A549 (cell line): ENCODE measurements at regions not wholly inside any gene's neighbourhood (a gene's known extent, or its start where the extent isn't known, plus 50 kb on each side); places are given as distances from the start of the nearest gene placed in this dataset.
"Not testable (repeated sequence)": the region's sequence is repeated elsewhere in the genome, so short reads cannot be mapped to it uniquely, and the experiment has no call there.

Experiments used
- ATAC-seq, 2 experiments: fragments of 200-7000 bp in 1 of 2; fragments of >200 bp in 1 of 2; cut with Nextera tagmentation in 1 of 2; cut with Tn5 transposase in 1 of 2; 3 replicates each; pipeline versions ENCODE4 v1.8.0 to v1.9.1; 2018 to 2020; ENCODE audit warnings: mild to moderate bottlenecking in 1 of 2, moderate library complexity in 1 of 2
- CTCF ChIA-PET: fragments of 300-600 bp; sonication (Branson Sonifier 250); formaldehyde crosslinking; extraction: SDS; loops from one replicate; lab custom pipeline; 2021; ENCODE audit warnings: antibody characterized with exemption, inconsistent platforms; lab: Yijun Ruan, JAX
- POLR2A ChIA-PET: fragments of 350-600 bp; formaldehyde crosslinking; extraction: SDS; loops from one replicate; lab custom pipeline; 2021; ENCODE audit warnings: antibody characterized with exemption, inconsistent platforms; lab: Yijun Ruan, JAX
- DNase-seq, 2 experiments: peaks; one replicate each; pipeline versions ENCODE4 v3.0.0 to v3.0.0-alpha.2; 2011 to 2016; ENCODE audit warnings: low read depth in 1 of 2, low spot score in 1 of 2
- FAIRE-seq: peaks from 2 replicates; lab custom pipeline; 2011; peaks lifted over from hg19 to GRCh38; lab: Jason Lieb, UNC
- H3K27ac ChIP-seq, 2 experiments: fragments of >200 bp; sonication (Bioruptor Twin); formaldehyde crosslinking; 3 replicates each; pipeline ENCODE4 v1.5.1; 2016 to 2017
- H3K4me1 ChIP-seq: fragments of >200 bp; sonication (Bioruptor Twin); formaldehyde crosslinking; 3 replicates; pipeline ENCODE4 v1.6.1; 2016
- H3K4me2 ChIP-seq: fragments of >200 bp; sonication (Bioruptor Twin); formaldehyde crosslinking; 3 replicates; pipeline ENCODE4 v1.6.1; 2016
- H3K4me3 ChIP-seq: fragments of >200 bp; sonication (Bioruptor Twin); formaldehyde crosslinking; 3 replicates; pipeline ENCODE4 v1.5.1; 2016
- H3K9me3 ChIP-seq: fragments of >200 bp; sonication (Bioruptor Twin); formaldehyde crosslinking; 3 replicates; pipeline ENCODE4 v1.6.1; 2016
- BCL3 ChIP-seq: fragments of >200 bp; sonication (Bioruptor Twin); formaldehyde crosslinking; IDR thresholded peaks from 3 replicates; pipeline ENCODE4 v1.6.1; 2016
- EHF ChIP-seq: fragments of 250-450 bp; sonication (Bioruptor Pico); IDR thresholded peaks from 2 replicates; pipeline ENCODE4 v1.5.0; 2020; ENCODE audit warnings: mild to moderate bottlenecking
- EHMT2 ChIP-seq: fragments of 200-600 bp; sonication (generic); IDR thresholded peaks from 2 replicates; pipeline ENCODE4 v1.6.1; 2016; ENCODE audit warnings: antibody characterized with exemption, low read depth, mild to moderate bottlenecking, moderate library complexity
- ELK1 ChIP-seq: fragments of 150-350 bp; IDR thresholded peaks from 2 replicates; pipeline ENCODE4 v1.6.1; 2014; ENCODE audit warnings: low read depth, mild to moderate bottlenecking, low read length
- HEYL ChIP-seq: fragments of 250-450 bp; sonication (Bioruptor Pico); IDR thresholded peaks from 2 replicates; pipeline ENCODE4 v1.8.0; 2021; ENCODE audit warnings: mild to moderate bottlenecking, moderate library complexity
- HOXB13 ChIP-seq: fragments of 250-450 bp; sonication (Bioruptor Pico); IDR thresholded peaks from 2 replicates; pipeline ENCODE4 v1.5.0; 2020; ENCODE audit warnings: low read depth, mild to moderate bottlenecking, moderate library complexity
- KDM1A ChIP-seq: fragments of 200-600 bp; sonication (generic); IDR thresholded peaks from 2 replicates; pipeline ENCODE4 v1.6.1; 2016; ENCODE audit warnings: low read depth, mild to moderate bottlenecking
- KDM5A ChIP-seq: fragments of 200-600 bp; sonication (generic); IDR thresholded peaks from 2 replicates; pipeline ENCODE4 v1.6.1; 2016; ENCODE audit warnings: antibody characterized with exemption, mild to moderate bottlenecking
- MYC ChIP-seq: IDR thresholded peaks from 2 replicates; pipeline ENCODE4 v1.6.1; 2012; ENCODE audit warnings: mild to moderate bottlenecking, inconsistent platforms, low read length, improper control_type of control experiment, borderline replicate concordance
- NFE2L2 ChIP-seq: fragments of 150-350 bp; conservative IDR thresholded peaks from 2 replicates; pipeline ENCODE4 v1.6.1; 2014; ENCODE audit warnings: low read length
- NPAS2 ChIP-seq: fragments of 250-450 bp; sonication (Bioruptor Pico); IDR thresholded peaks from 2 replicates; pipeline ENCODE4 v1.8.0; 2022; ENCODE audit warnings: mild to moderate bottlenecking, moderate library complexity, borderline replicate concordance
- PBX3 ChIP-seq: IDR thresholded peaks from 2 replicates; pipeline ENCODE4 v1.6.1; 2012
- POLR2AphosphoS2 ChIP-seq: conservative IDR thresholded peaks from 2 replicates; pipeline ENCODE4 v1.6.1; 2012; ENCODE audit warnings: low read length, improper control_type of control experiment, inconsistent platforms
- RARB ChIP-seq: fragments of 250-450 bp; sonication (Bioruptor Pico); IDR thresholded peaks from 2 replicates; pipeline ENCODE4 v1.8.0; 2021; ENCODE audit warnings: mild to moderate bottlenecking, moderate library complexity
- RCOR1 ChIP-seq: fragments of 150-350 bp; IDR thresholded peaks from 2 replicates; pipeline ENCODE4 v1.6.1; 2014; ENCODE audit warnings: antibody characterized with exemption, low read length, low read depth
- REST ChIP-seq: fragments of 200-600 bp; sonication (generic); IDR thresholded peaks from 2 replicates; pipeline ENCODE4 v1.6.1; 2016; ENCODE audit warnings: antibody characterized with exemption, mild to moderate bottlenecking, moderate library complexity
- SMC3 ChIP-seq: fragments of >200 bp; sonication (Bioruptor Twin); formaldehyde crosslinking; IDR thresholded peaks from 3 replicates; pipeline ENCODE4 v1.6.1; 2018; ENCODE audit warnings: inconsistent platforms
- ZFP36 ChIP-seq: fragments of 450-650 bp; IDR thresholded peaks from 2 replicates; pipeline ENCODE4 v1.6.1; 2014; ENCODE audit warnings: borderline replicate concordance; ENCODE audit not compliant: partially characterized antibody
- ZSCAN20 ChIP-seq: fragments of 250-450 bp; sonication (Bioruptor Pico); IDR thresholded peaks from 2 replicates; pipeline ENCODE4 v1.8.0; 2022; ENCODE audit warnings: mild to moderate bottlenecking, moderate library complexity
- WGBS: methylation state at CpG from one replicate; pipeline ENCODE4 v1.1.6; 2017; ENCODE audit errors: missing lambda C conversion rate; 5-methylcytosine and 5-hydroxymethylcytosine counted together
- TF ChIP-seq, protein P1 (sequence below): fragments of >200 bp; sonication (Bioruptor Twin); formaldehyde crosslinking; IDR thresholded peaks from 2 replicates; pipeline ENCODE4 v1.6.1; 2016
- TF ChIP-seq, protein P2 (sequence below): fragments of 250-450 bp; sonication (Bioruptor Pico); IDR thresholded peaks from 2 replicates; pipeline ENCODE4 v1.5.0; 2021; ENCODE audit warnings: mild to moderate bottlenecking, moderate library complexity, borderline replicate concordance

DNA sequence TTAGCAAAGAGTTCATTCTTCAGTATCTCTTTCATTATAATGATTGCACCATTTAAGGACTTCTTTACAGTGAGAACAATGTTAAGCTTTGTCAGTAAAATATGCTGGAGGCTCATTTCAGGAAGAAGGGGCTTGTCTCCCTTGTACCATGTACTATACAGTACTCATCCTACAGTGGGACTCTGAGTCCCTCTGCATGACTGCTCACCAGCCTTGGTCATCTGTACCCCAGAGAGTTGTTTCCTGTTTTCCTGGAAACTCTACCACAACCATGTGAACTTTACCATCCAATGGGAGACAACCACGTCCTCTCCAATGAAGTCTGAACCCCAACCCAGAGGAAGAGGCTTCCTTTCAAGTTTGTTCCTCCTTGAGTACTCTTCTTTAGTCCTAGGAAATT, 1171.1 kb upstream of the CRIM1 start:
- ChIA-PET POLR2A (no interaction called here), CTCF (no interaction called here)
- ATAC-seq, result no peak
- Histone ChIP-seq H3K9me3 (no peaks in the 10 kb centered on the region), H3K27ac (no peak overlapping the region), H3K4me3 (no peak overlapping the region)
- 3% methylated on average over 1 of the region's 1 CpG for WGBS
- TF ChIP-seq POLR2AphosphoS2, result no peak
- no peak for TF ChIP-seq HEYL (CRISPR knock-in tag)
- no peak for TF ChIP-seq EHMT2
- TF ChIP-seq, all 56 proteins: peak for 0
- Histone ChIP-seq H3K4me2 (no peak overlapping the region), H3K4me1 (no peaks in the 10 kb centered on the region)
- FAIRE-seq (no peak), DNase-seq (no peak)

DNA sequence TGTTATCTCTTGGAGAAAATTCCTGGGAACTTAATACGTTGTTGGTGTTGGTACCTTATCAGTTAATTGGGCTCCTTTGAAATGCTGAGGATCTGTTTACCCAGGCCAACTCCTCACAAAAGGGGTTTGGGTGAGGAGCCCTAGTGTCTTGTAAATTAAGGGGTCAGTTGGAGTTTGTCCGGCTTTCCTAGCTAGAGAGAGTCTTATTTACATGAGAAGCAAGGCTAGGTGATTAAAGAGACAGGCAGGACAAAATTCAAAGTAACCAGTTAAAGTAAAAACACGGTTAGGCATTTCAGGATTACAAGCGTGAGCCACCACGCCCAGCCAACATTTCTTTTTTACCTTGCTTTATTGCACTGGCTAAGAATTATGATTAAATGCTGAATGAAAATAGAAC, 1178.9 kb upstream of the CRIM1 start:
- CTCF ChIA-PET, DNase-seq, H3K27ac ChIP-seq, ATAC-seq, POLR2A ChIA-PET, H3K9me3 ChIP-seq, H3K4me2 ChIP-seq, H3K4me1 ChIP-seq, H3K4me3 ChIP-seq: not testable (repeated sequence)
- WGBS, result 29% methylated on average over 5 of the region's 5 CpGs
- FAIRE-seq, result peak; percentile 13

- CTCF ChIA-PET, result no interaction called here
- POLR2A ChIA-PET, result no interaction called here
- TF ChIP-seq EHF (CRISPR knock-in tag), result no peak
- no peak for TF ChIP-seq KDM5A
- no peak for TF ChIP-seq NFE2L2
- TF ChIP-seq ZFP36, result no peak
- no peak for TF ChIP-seq PBX3
- no peak for TF ChIP-seq SMC3
- no peak for TF ChIP-seq ELK1
- TF ChIP-seq HOXB13 (CRISPR knock-in tag), result no peak
- TF ChIP-seq RCOR1, result no peak
- TF ChIP-seq, protein P1, sequence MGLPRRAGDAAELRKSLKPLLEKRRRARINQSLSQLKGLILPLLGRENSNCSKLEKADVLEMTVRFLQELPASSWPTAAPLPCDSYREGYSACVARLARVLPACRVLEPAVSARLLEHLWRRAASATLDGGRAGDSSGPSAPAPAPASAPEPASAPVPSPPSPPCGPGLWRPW, result no peak
- no peak overlapping the region for H3K4me2 ChIP-seq
- DNase-seq (no peak), ATAC-seq (no peak), FAIRE-seq (no peak)
- no peak overlapping the region for H3K27ac ChIP-seq
- H3K4me1 ChIP-seq, result no peaks in the 10 kb centered on the region
- WGBS, result 44% methylated on average over 7 of the region's 7 CpGs
- H3K4me3 ChIP-seq, result no peak overlapping the region
- H3K9me3 ChIP-seq, result no peaks in the 10 kb centered on the region
Measured at GRCh38 chr2:35174845-35175244, 1180.7 kb upstream of the CRIM1 start.

- TF ChIP-seq REST (no peak), MYC (no peak), BCL3 (no peak), KDM1A (no peak), NPAS2 (no peak), ZSCAN20 (CRISPR knock-in tag) (no peak), NFE2L2 (no peak), RARB (CRISPR knock-in tag) (no peak), POLR2AphosphoS2 (no peak)
- TF ChIP-seq, protein P2, sequence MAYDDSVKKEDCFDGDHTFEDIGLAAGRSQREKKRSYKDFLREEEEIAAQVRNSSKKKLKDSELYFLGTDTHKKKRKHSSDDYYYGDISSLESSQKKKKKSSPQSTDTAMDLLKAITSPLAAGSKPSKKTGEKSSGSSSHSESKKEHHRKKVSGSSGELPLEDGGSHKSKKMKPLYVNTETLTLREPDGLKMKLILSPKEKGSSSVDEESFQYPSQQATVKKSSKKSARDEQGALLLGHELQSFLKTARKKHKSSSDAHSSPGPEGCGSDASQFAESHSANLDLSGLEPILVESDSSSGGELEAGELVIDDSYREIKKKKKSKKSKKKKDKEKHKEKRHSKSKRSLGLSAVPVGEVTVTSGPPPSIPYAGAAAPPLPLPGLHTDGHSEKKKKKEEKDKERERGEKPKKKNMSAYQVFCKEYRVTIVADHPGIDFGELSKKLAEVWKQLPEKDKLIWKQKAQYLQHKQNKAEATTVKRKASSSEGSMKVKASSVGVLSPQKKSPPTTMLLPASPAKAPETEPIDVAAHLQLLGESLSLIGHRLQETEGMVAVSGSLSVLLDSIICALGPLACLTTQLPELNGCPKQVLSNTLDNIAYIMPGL (CRISPR knock-in tag), result no peak
- DNase-seq (no peak), FAIRE-seq (no peak), ATAC-seq (no peak)
- Histone ChIP-seq H3K27ac (no peak overlapping the region), H3K4me3 (no peak overlapping the region), H3K4me1 (no peaks in the 10 kb centered on the region), H3K9me3 (no peaks in the 10 kb centered on the region), H3K4me2 (no peak overlapping the region)
- ChIA-PET POLR2A (no interaction called here), CTCF (no interaction called here)
- 18% methylated on average over 2 of the region's 2 CpGs for WGBS
Measured at GRCh38 chr2:35172687-35173086, 1182.9 kb upstream of the CRIM1 start.
